CD4-positive, alpha-beta T cell (primary cell): ENCODE measurements at regions not wholly inside any gene's neighbourhood (a gene's known extent, or its start where the extent isn't known, plus 50 kb on each side); places are given as distances from the start of the nearest gene placed in this dataset.

Experiments used
- ATAC-seq: fragments of 200-7000 bp; cut with Tn5 transposase; one replicate; pipeline ENCODE4 v1.10.0; 2022; ENCODE audit warnings: mild to moderate bottlenecking; ENCODE audit not compliant: poor library complexity
- CTCF ChIA-PET: fragments of 350-600 bp; sonication (Branson Sonifier 250); formaldehyde crosslinking; loops from one replicate; lab custom pipeline; 2021; ENCODE audit warnings: antibody characterized with exemption, inconsistent platforms; lab: Charles Lee
- POLR2A ChIA-PET: fragments of 350-600 bp; sonication (Branson Sonifier 250); formaldehyde crosslinking; loops from one replicate; lab custom pipeline; 2021; ENCODE audit warnings: antibody characterized with exemption, inconsistent platforms; lab: Charles Lee
- DNase-seq, 14 experiments: peaks; one replicate each; pipeline ENCODE4 v3.0.0-alpha.2; 2013 to 2020; ENCODE audit warnings: mixed read lengths in 2 of 14
- H3K27ac ChIP-seq, 2 donors: one replicate each; pipeline versions ENCODE4 v1.5.1 to v1.7.0; 2013; ENCODE audit warnings: low read length in 2 of 2, low read depth in 1 of 2, mild to moderate bottlenecking in 1 of 2
- H3K27me3 ChIP-seq, 2 experiments: 1 replicate in 1 of 2; 2 replicates in 1 of 2; pipeline versions ENCODE4 v1.6.1 to v1.7.0; 2013; ENCODE audit warnings: low read length in 2 of 2, control low read depth in 1 of 2, mild to moderate bottlenecking in 1 of 2, moderate library complexity in 1 of 2; ENCODE audit not compliant: insufficient read depth in 2 of 2, control insufficient read depth in 1 of 2
- H3K36me3 ChIP-seq: one replicate; pipeline ENCODE4 v1.6.1; 2013; ENCODE audit warnings: low read length, control low read depth; ENCODE audit not compliant: insufficient read depth
- H3K4me1 ChIP-seq: one replicate; pipeline ENCODE4 v1.6.1; 2013; ENCODE audit warnings: low read length, control low read depth; ENCODE audit not compliant: insufficient read depth
- H3K4me3 ChIP-seq: one replicate; pipeline ENCODE4 v1.5.1; 2013; ENCODE audit warnings: mild to moderate bottlenecking, low read length, moderate library complexity
- H3K9me3 ChIP-seq, 2 experiments: 1 replicate in 1 of 2; 2 replicates in 1 of 2; pipeline versions ENCODE4 v1.6.1 to v1.7.0; 2013; ENCODE audit warnings: low read length in 2 of 2, mild to moderate bottlenecking in 2 of 2, control low read depth in 1 of 2, moderate library complexity in 1 of 2; ENCODE audit not compliant: control insufficient read depth in 1 of 2, insufficient read depth in 1 of 2
- H3K27ac Mint-ChIP-seq: one replicate; pipeline ENCODE4 v1.8.0; 2020; ENCODE audit warnings: mixed read lengths
- H3K27me3 Mint-ChIP-seq: one replicate; pipeline ENCODE4 v1.8.0; 2021; ENCODE audit warnings: mixed read lengths
- H3K36me3 Mint-ChIP-seq: one replicate; pipeline ENCODE4 v1.8.0; 2021; ENCODE audit warnings: low read depth, mixed read lengths
- H3K4me1 Mint-ChIP-seq: one replicate; pipeline ENCODE4 v1.8.0; 2021; ENCODE audit warnings: low read depth, mixed read lengths
- H3K4me3 Mint-ChIP-seq: one replicate; pipeline ENCODE4 v1.8.0; 2020; ENCODE audit warnings: mild to moderate bottlenecking, mixed read lengths
- H3K9me3 Mint-ChIP-seq: one replicate; pipeline ENCODE4 v1.8.0; 2020; ENCODE audit warnings: mixed read lengths
- intact Hi-C, 2 experiments: fragments of 100-400 bp; cut with DNase I in 1 of 2; cut with micrococcal nuclease in 1 of 2; formaldehyde crosslinking; loops; one replicate each; pipeline versions ENCODE4 v1.15.1 to v1.9.0; 2023 to 2025; cut with DNase I, micrococcal nuclease
- TF ChIP-seq, protein P1 (sequence below): fragments of 200-600 bp; IDR thresholded peaks from one replicate; pipeline ENCODE4 v1.8.0; 2022; ENCODE audit warnings: antibody characterized with exemption, mild to moderate bottlenecking

DNA sequence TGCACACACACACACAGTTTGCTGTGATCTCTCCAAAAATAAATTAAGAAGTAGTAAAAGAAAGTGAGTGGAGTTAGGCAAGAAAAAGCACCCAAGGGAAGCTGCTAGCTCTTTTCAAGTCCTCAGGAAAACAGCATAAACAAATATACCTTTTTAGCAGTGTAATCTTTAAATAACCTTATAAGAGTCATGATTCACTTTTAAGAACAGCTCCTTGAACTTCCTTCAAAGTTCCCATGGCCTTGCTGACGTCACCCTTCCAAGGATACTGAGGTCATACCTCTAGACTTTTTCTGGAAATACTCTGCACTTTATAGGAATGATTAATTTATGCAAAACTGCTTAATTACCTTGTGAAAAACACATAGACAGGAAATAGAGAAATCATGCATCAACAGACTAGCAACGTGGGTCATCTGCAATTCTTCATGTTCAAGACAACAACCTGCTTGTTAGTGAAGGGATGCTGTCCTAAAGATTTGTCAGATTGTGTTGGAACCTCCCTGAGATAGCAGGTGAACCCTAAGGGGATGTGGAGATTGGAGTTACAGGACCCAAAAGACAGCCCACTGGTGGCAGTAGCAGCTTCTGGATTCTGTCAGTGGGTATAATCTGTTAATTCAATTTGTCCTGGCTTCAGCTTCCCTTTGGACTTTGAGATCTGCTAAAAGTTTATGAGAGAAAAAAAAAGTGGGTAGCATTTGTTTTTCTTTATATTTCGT lies 229.0 kb downstream of the ELAVL2 start:
- Histone ChIP-seq H3K27me3 (no peaks in the 10 kb centered on the region), H3K9me3 (no peaks in the 10 kb centered on the region), H3K36me3 (no peaks in the 10 kb centered on the region), H3K4me3 (no peak overlapping the region), H3K27ac (no peak overlapping the region), H3K4me1 (no peaks in the 10 kb centered on the region)
- H3K27ac Mint-ChIP-seq, result no peak overlapping the region
- POLR2A ChIA-PET, result no interaction called here
- H3K27me3 Mint-ChIP-seq, result no peaks in the 10 kb centered on the region
- no peaks in the 10 kb centered on the region for H3K4me1 Mint-ChIP-seq
- no peak for DNase-seq
- H3K4me3 Mint-ChIP-seq, result no peak overlapping the region
- TF ChIP-seq, protein P1, sequence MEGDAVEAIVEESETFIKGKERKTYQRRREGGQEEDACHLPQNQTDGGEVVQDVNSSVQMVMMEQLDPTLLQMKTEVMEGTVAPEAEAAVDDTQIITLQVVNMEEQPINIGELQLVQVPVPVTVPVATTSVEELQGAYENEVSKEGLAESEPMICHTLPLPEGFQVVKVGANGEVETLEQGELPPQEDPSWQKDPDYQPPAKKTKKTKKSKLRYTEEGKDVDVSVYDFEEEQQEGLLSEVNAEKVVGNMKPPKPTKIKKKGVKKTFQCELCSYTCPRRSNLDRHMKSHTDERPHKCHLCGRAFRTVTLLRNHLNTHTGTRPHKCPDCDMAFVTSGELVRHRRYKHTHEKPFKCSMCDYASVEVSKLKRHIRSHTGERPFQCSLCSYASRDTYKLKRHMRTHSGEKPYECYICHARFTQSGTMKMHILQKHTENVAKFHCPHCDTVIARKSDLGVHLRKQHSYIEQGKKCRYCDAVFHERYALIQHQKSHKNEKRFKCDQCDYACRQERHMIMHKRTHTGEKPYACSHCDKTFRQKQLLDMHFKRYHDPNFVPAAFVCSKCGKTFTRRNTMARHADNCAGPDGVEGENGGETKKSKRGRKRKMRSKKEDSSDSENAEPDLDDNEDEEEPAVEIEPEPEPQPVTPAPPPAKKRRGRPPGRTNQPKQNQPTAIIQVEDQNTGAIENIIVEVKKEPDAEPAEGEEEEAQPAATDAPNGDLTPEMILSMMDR, result no peak
- ATAC-seq, result no peak
- H3K36me3 Mint-ChIP-seq, result no peaks in the 10 kb centered on the region
- no peaks in the 10 kb centered on the region for H3K9me3 Mint-ChIP-seq
- CTCF ChIA-PET, result no interaction called here
- intact Hi-C loops, result no loop called here

GRCh38 chr9:23598994-23599393 lies 227.0 kb downstream of the ELAVL2 start:
- CTCF ChIA-PET, result no interaction called here
- Mint-ChIP-seq H3K4me3 (no peak overlapping the region), H3K27ac (no peak overlapping the region), H3K9me3 (peaks cover 3% of the 10 kb centered on the region), H3K27me3 (no peaks in the 10 kb centered on the region), H3K4me1 (no peaks in the 10 kb centered on the region), H3K36me3 (no peaks in the 10 kb centered on the region)
- TF ChIP-seq, protein P1, result no peak
- H3K9me3 ChIP-seq, result no peaks in the 10 kb centered on the region
- POLR2A ChIA-PET, result no interaction called here
- no peaks in the 10 kb centered on the region for H3K36me3 ChIP-seq
- no peak for DNase-seq
- ATAC-seq, result no peak
- no peaks in the 10 kb centered on the region for H3K4me1 ChIP-seq
- intact Hi-C loops, result no loop called here
- H3K27ac ChIP-seq, result no peak overlapping the region
- no peaks in the 10 kb centered on the region for H3K27me3 ChIP-seq
- no peak overlapping the region for H3K4me3 ChIP-seq

GRCh38 chr9:23603311-23603710 lies 222.7 kb downstream of the ELAVL2 start:
- no peaks in the 10 kb centered on the region for H3K4me1 ChIP-seq
- Mint-ChIP-seq H3K4me1 (no peaks in the 10 kb centered on the region), H3K36me3 (no peaks in the 10 kb centered on the region), H3K27ac (no peak overlapping the region), H3K9me3 (peaks cover 3% of the 10 kb centered on the region), H3K27me3 (no peaks in the 10 kb centered on the region), H3K4me3 (no peak overlapping the region)
- intact Hi-C loops, result no loop called here
- no peaks in the 10 kb centered on the region for H3K9me3 ChIP-seq
- ATAC-seq (no peak), DNase-seq (no peak)
- TF ChIP-seq, protein P1, result no peak
- ChIA-PET POLR2A (no interaction called here), CTCF (interaction anchor here (0.6 to 1.1 kb wide), 2 partner anchors 14 to 19 kb away, joined by 3 read pairs; no protein-coding TSS in a partner anchor)
- H3K27ac ChIP-seq, result no peak overlapping the region
- no peaks in the 10 kb centered on the region for H3K27me3 ChIP-seq
- H3K4me3 ChIP-seq, result no peak overlapping the region
- H3K36me3 ChIP-seq, result no peaks in the 10 kb centered on the region
